ENCODE measurements at regions not wholly inside any gene's neighbourhood (a gene's known extent, or its start where the extent isn't known, plus 50 kb on each side); places are given as distances from the start of the nearest gene placed in this dataset.

GRCh38 chr20:40634891-40635290 is 54.1 kb downstream of the MAFB start:
- Histone ChIP-seq H3K9ac (ENCODE audit: low read length) (no peak overlapping the region), H3K27me3 (ENCODE audit: low read depth, low read length) (peaks cover 35% of the 10 kb centered on the region), H3K27ac (ENCODE audit: low read length) (no peak overlapping the region), H3K79me2 (ENCODE audit: low read length) (no peaks in the 10 kb centered on the region), H3K4me3 (ENCODE audit: low read length) (no peak overlapping the region), H3K36me3 (replicated peaks; ENCODE audit: low read depth, low read length) (no peaks in the 10 kb centered on the region), H3K4me1 (ENCODE audit: low read length) (no peaks in the 10 kb centered on the region), H4K20me1 (ENCODE audit: insufficient read depth, low read length) (no peaks in the 10 kb centered on the region), H3K4me2 (ENCODE audit: low read length) (no peak overlapping the region), H3K9me3 (ENCODE audit: insufficient read depth, low read length) (no peaks in the 10 kb centered on the region), H2AFZ (ENCODE audit: low read depth, low read length) (no peak overlapping the region)
- TF ChIP-seq EZH2phosphoT487 (IDR thresholded peaks at IDR 0.05; ENCODE audit: low read depth) = no peak

- Histone ChIP-seq H3K4me2 (ENCODE audit: low read length) (no peak overlapping the region), H3K79me2 (ENCODE audit: low read length) (no peaks in the 10 kb centered on the region), H2AFZ (ENCODE audit: low read depth, low read length) (no peak overlapping the region), H4K20me1 (ENCODE audit: insufficient read depth, low read length) (no peaks in the 10 kb centered on the region), H3K27ac (ENCODE audit: low read length) (no peak overlapping the region), H3K4me1 (ENCODE audit: low read length) (no peaks in the 10 kb centered on the region), H3K9ac (ENCODE audit: low read length) (no peak overlapping the region), H3K4me3 (ENCODE audit: low read length) (no peak overlapping the region), H3K27me3 (ENCODE audit: low read depth, low read length) (peaks cover 35% of the 10 kb centered on the region), H3K9me3 (ENCODE audit: insufficient read depth, low read length) (no peaks in the 10 kb centered on the region), H3K36me3 (replicated peaks; ENCODE audit: low read depth, low read length) (no peaks in the 10 kb centered on the region)
- TF ChIP-seq, protein P1, sequence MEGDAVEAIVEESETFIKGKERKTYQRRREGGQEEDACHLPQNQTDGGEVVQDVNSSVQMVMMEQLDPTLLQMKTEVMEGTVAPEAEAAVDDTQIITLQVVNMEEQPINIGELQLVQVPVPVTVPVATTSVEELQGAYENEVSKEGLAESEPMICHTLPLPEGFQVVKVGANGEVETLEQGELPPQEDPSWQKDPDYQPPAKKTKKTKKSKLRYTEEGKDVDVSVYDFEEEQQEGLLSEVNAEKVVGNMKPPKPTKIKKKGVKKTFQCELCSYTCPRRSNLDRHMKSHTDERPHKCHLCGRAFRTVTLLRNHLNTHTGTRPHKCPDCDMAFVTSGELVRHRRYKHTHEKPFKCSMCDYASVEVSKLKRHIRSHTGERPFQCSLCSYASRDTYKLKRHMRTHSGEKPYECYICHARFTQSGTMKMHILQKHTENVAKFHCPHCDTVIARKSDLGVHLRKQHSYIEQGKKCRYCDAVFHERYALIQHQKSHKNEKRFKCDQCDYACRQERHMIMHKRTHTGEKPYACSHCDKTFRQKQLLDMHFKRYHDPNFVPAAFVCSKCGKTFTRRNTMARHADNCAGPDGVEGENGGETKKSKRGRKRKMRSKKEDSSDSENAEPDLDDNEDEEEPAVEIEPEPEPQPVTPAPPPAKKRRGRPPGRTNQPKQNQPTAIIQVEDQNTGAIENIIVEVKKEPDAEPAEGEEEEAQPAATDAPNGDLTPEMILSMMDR (IDR thresholded peaks at IDR 0.05; ENCODE audit: low read depth, low read length) = no peak
- TF ChIP-seq EZH2phosphoT487 (IDR thresholded peaks at IDR 0.05; ENCODE audit: low read depth) = no peak
These were observed 55.7 kb downstream of the MAFB start for GRCh38 chr20:40633123-40633850.

DNA sequence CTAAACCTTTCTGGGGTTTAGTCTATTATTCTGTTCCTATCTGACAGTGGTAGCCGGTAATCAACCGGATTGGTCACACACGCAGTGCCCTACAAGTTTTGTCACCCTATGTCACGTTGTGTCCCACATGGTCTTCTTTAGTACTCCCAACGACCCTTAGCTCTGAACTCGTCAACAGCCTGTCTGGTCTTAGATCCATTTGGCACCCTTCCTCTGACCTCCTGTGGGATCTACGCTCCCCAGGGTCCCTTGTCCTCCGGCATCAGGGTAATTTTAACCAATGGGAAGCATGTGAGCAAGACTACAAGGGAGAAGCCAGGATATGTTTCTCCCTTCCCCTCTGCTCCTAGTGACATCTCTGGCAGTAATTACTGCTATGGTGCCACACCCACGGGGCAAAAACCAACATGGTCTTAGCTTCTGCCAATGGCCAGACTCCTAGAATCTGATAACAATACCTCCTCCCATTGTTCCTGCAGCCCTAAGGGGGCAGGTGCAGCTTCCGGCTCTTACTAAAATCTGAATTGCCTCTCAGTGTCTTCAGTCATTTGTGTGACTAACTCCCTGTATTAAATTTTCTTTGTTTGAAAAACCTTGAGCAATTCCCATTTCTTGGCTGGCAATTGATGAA is 56.6 kb downstream of the MAFB start:
- H3K27me3 ChIP-seq (ENCODE audit: low read depth, low read length) = peaks cover 37% of the 10 kb centered on the region

GRCh38 chr20:40631119-40631631 is 57.9 kb downstream of the MAFB start:
- Histone ChIP-seq H3K4me1 (ENCODE audit: low read length) (no peaks in the 10 kb centered on the region), H3K4me3 (ENCODE audit: low read length) (no peak overlapping the region), H3K79me2 (ENCODE audit: low read length) (no peaks in the 10 kb centered on the region), H3K4me2 (ENCODE audit: low read length) (no peak overlapping the region), H4K20me1 (ENCODE audit: insufficient read depth, low read length) (no peaks in the 10 kb centered on the region), H3K27me3 (ENCODE audit: low read depth, low read length) (peaks cover 41% of the 10 kb centered on the region), H3K9ac (ENCODE audit: low read length) (no peak overlapping the region), H2AFZ (ENCODE audit: low read depth, low read length) (no peak overlapping the region), H3K9me3 (ENCODE audit: insufficient read depth, low read length) (0 out of 2 replicates have a peak, but pooled peaks cover 2% of the 10 kb centered on the region), H3K36me3 (replicated peaks; ENCODE audit: low read depth, low read length) (no peaks in the 10 kb centered on the region), H3K27ac (ENCODE audit: low read length) (no peak overlapping the region)
- no peak for TF ChIP-seq EZH2phosphoT487 (IDR thresholded peaks at IDR 0.05; ENCODE audit: low read depth)
- TF ChIP-seq, protein P1 (IDR thresholded peaks at IDR 0.05; ENCODE audit: low read depth, low read length) = no peak

More for the DNA sequence above, 56.6 kb downstream of the MAFB start:
- H3K9ac ChIP-seq (ENCODE audit: low read length) = no peak overlapping the region
- H4K20me1 ChIP-seq (ENCODE audit: insufficient read depth, low read length) = no peaks in the 10 kb centered on the region
- H3K4me1 ChIP-seq (ENCODE audit: low read length) = no peaks in the 10 kb centered on the region
- H3K4me2 ChIP-seq (ENCODE audit: low read length) = no peak overlapping the region
- no peaks in the 10 kb centered on the region for H3K79me2 ChIP-seq (ENCODE audit: low read length)
- no peak overlapping the region for H3K27ac ChIP-seq (ENCODE audit: low read length)
- no peaks in the 10 kb centered on the region for H3K9me3 ChIP-seq (ENCODE audit: insufficient read depth, low read length)
- H2AFZ ChIP-seq (ENCODE audit: low read depth, low read length) = no peak overlapping the region
- H3K4me3 ChIP-seq (ENCODE audit: low read length) = no peak overlapping the region
- no peaks in the 10 kb centered on the region for H3K36me3 ChIP-seq (replicated peaks; ENCODE audit: low read depth, low read length)
- TF ChIP-seq EZH2phosphoT487 (IDR thresholded peaks at IDR 0.05; ENCODE audit: low read depth) = no peak
- TF ChIP-seq, protein P1 (IDR thresholded peaks at IDR 0.05; ENCODE audit: low read depth, low read length) = no peak
